Adrenal gland (tissue), 9 donors: ENCODE measurements at regions not wholly inside any gene's neighbourhood (a gene's known extent, or its start where the extent isn't known, plus 50 kb on each side); places are given as distances from the start of the nearest gene placed in this dataset.

Source experiments
- DNase-seq, 7 donors: peaks; one replicate each; pipeline ENCODE4 v3.0.0-alpha.2; 2019 to 2020
- H3K27ac ChIP-seq, 5 donors: fragments of 200-600 bp; sonication (generic) in 4 of 5; 1 replicate in 3 of 5; 2 replicates in 2 of 5; pipeline versions ENCODE4 v1.5.1 to v1.8.0; 2016 to 2020; ENCODE audit warnings: mild to moderate bottlenecking in 1 of 5
- H3K27me3 ChIP-seq: fragments of 200-600 bp; 2 replicates; pipeline ENCODE4 v1.8.0; 2021
- H3K36me3 ChIP-seq, 2 donors: fragments of 200-600 bp; replicated peaks in 1 of 2; 1 replicate in 1 of 2; 2 replicates in 1 of 2; pipeline versions ENCODE4 v1.5.1 to v1.8.0; 2018 to 2022
- H3K4me1 ChIP-seq, 2 donors: fragments of 200-600 bp; replicated peaks in 1 of 2; 1 replicate in 1 of 2; 2 replicates in 1 of 2; pipeline versions ENCODE4 v1.5.1 to v1.8.0; 2018 to 2021
- H3K4me3 ChIP-seq, 4 donors: fragments of 200-600 bp; sonication (generic) in 3 of 4; one replicate each; pipeline ENCODE4 v1.5.1; 2016 to 2018
- H3K9me3 ChIP-seq, 3 donors: fragments of 200-600 bp; sonication (generic) in 1 of 3; replicated peaks in 1 of 3; 1 replicate in 2 of 3; 2 replicates in 1 of 3; pipeline versions ENCODE4 v1.5.1 to v1.8.0; 2016 to 2021
- POLR2A ChIP-seq, 2 donors: fragments of 450-650 bp; IDR thresholded peaks; one replicate each; pipeline ENCODE4 v1.6.1; 2017; ENCODE audit warnings: antibody characterized with exemption in 2 of 2, mild to moderate bottlenecking in 2 of 2, moderate library complexity in 1 of 2
- WGBS, 4 donors: extraction: QIAGEN DNeasy Blood & Tissue Kit in 2 of 4; methylation state at CpG; one replicate each; pipeline versions ENCODE4 v1.1.5 to v1.1.7; 2013 to 2017; 5-methylcytosine and 5-hydroxymethylcytosine counted together
- intact Hi-C, 2 donors: fragments of 100-400 bp; cut with DNase I; formaldehyde crosslinking; loops; one replicate each; pipeline versions ENCODE4 v1.14.1 to v1.15.0; 2022 to 2023
- TF ChIP-seq, protein P1 (sequence below), 6 experiments: fragments of 450-650 bp in 4 of 6; fragments of 200-600 bp in 2 of 6; sonication (generic) in 1 of 6; IDR thresholded peaks; 1 replicate in 5 of 6; 2 replicates in 1 of 6; pipeline versions ENCODE4 v1.5.1 to v1.8.0; 2016 to 2021; ENCODE audit warnings: antibody characterized with exemption in 6 of 6, mild to moderate bottlenecking in 2 of 6, moderate library complexity in 1 of 6
- donor health status: healthy with polysubstance abuse.
- donor health status: Bipolar disorder and iron deficiency.
- donor health status: DM: yes; HTN: yes; CAD: no.
- donor health status: DM: no; HTN: no; CAD: no.
- donor health status: DM: no; HTN: no; CAD: no.

DNA sequence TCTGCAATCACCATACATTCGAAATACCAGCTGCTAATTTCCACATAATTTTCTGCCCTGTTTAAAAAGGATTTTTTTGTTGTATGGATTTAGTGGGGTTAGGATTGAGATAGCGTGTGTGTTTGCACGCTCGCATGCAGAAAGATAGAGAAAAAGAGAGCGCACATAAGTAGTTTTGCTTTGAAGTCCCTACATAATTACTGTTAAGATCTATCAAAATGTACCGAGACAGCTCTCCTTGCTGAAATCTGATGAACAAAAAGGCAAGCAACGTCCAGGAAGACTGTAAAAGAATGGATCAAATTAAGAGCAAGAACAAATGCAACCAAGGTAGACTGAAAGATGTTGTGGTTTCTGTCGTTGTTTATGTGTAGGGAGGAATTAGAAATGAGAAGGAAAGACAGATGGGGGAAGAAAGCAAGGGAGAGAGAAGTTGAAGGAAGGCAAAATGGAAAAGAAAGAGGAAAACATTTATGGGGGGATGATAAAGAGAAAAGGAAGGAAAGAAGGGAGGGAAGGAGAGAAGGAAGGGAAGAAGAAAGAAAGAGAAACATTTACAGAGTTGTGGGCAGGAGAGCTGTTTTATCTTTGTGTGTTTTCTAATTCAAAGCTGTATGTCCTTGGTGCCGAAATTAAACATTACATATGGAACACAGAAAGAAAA, 522.3 kb downstream of the MED13L start:
- Histone ChIP-seq H3K27ac (peak overlapping the region in 4 of 5 donors; percentile 4 to 54 (median 38)), H3K27me3 (no peaks in the 10 kb centered on the region), H3K9me3 (no peaks in the 10 kb centered on the region), H3K4me1 (peaks cover 6 to 16% of the 10 kb centered on the region in 2 donors), H3K4me3 (peak overlapping the region in 1 of 4 donors; percentile 34), H3K36me3 (no peaks in the 10 kb centered on the region)
- WGBS, 4 donors: 58 to 62% (median 59%) methylated on average over 9 of the region's 9 CpGs
- intact Hi-C loops: loop anchor here in 1 of 2 donors (10.0 kb wide), 1 partner anchor 1130 kb away; no protein-coding TSS in a partner anchor
- no peak for DNase-seq
- TF ChIP-seq POLR2A (IDR thresholded peaks at IDR 0.05): no peak
- TF ChIP-seq, protein P1, sequence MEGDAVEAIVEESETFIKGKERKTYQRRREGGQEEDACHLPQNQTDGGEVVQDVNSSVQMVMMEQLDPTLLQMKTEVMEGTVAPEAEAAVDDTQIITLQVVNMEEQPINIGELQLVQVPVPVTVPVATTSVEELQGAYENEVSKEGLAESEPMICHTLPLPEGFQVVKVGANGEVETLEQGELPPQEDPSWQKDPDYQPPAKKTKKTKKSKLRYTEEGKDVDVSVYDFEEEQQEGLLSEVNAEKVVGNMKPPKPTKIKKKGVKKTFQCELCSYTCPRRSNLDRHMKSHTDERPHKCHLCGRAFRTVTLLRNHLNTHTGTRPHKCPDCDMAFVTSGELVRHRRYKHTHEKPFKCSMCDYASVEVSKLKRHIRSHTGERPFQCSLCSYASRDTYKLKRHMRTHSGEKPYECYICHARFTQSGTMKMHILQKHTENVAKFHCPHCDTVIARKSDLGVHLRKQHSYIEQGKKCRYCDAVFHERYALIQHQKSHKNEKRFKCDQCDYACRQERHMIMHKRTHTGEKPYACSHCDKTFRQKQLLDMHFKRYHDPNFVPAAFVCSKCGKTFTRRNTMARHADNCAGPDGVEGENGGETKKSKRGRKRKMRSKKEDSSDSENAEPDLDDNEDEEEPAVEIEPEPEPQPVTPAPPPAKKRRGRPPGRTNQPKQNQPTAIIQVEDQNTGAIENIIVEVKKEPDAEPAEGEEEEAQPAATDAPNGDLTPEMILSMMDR (IDR thresholded peaks at IDR 0.05): no peak

- TF ChIP-seq POLR2A (IDR thresholded peaks at IDR 0.05): no peak
- TF ChIP-seq, protein P1 (IDR thresholded peaks at IDR 0.05): peak; percentile 47 to 84 (median 74)
- no peaks in the 10 kb centered on the region for H3K36me3 ChIP-seq
- intact Hi-C loops: loop anchor here (5.0 to 10.0 kb wide), 2 partner anchors 1091 to 1128 kb away; no protein-coding TSS in a partner anchor
- no peaks in the 10 kb centered on the region for H3K27me3 ChIP-seq
- no peaks in the 10 kb centered on the region for H3K9me3 ChIP-seq
- no peak overlapping the region for H3K4me3 ChIP-seq
- WGBS, 4 donors: 54 to 60% (median 58%) methylated on average over 5 of the region's 5 CpGs
- H3K4me1 ChIP-seq: peaks cover 6 to 16% of the 10 kb centered on the region in 2 donors
- peak overlapping the region in 1 of 5 donors; percentile 11 for H3K27ac ChIP-seq
- peak; percentile 57 to 79 (median 66) for DNase-seq
These were observed 524.4 kb downstream of the MED13L start for GRCh38 chr12:115752913-115753726.

DNA sequence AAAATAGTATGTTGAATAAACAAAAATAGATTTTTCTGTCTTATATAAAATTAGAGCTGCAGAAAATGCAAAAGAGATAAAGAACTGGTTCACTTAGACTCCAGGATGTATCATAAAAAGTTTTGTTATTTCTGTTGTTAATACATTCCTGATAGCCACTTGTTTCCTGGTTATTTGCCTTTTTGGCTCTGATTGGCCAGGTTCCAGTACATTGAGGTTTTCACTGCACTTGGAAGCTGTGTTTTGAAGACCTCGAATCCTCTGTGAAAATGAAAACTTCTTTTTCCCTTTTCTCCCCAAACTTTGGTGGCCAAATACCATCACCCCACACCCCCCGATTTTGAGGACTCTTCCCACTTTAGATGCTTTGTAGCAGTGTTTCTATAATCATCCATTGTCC, 525.3 kb downstream of the MED13L start:
- no peak overlapping the region for H3K4me3 ChIP-seq
- WGBS, 4 donors: 50 to 60% (median 57%) methylated on average over 2 of the region's 2 CpGs
- intact Hi-C loops: loop anchor here (5.0 to 10.0 kb wide), 2 partner anchors 1090 to 1127 kb away; no protein-coding TSS in a partner anchor
- peak in 1 of 7 donors; percentile 8 for DNase-seq
- no peaks in the 10 kb centered on the region for H3K27me3 ChIP-seq
- H3K9me3 ChIP-seq: no peaks in the 10 kb centered on the region
- peak overlapping the region in 1 of 5 donors; percentile 11 for H3K27ac ChIP-seq
- no peaks in the 10 kb centered on the region for H3K36me3 ChIP-seq
- H3K4me1 ChIP-seq: peaks cover 6 to 16% of the 10 kb centered on the region in 2 donors
- TF ChIP-seq, protein P1 (IDR thresholded peaks at IDR 0.05): no peak
- no peak for TF ChIP-seq POLR2A (IDR thresholded peaks at IDR 0.05)

DNA sequence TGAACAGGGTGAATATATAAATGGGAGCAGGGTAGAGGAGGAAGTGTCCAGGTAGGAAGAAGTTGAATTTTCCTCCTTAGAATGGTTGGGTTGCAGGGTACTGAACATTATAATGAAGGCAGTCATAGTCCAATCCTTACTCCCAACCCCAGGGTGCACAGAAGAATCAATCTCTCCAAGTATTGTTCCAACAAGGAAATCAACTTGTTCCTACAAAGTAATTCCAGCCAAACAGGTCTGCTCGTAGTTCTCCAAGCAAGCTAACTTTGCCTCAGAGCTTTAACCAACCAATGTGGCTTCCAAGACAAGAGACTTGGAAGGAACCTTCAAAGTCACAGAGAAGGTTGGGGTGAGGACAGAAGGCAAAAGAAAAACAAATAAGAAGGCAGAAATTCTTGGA, 527.2 kb downstream of the MED13L start:
- no peak for TF ChIP-seq POLR2A (IDR thresholded peaks at IDR 0.05)
- TF ChIP-seq, protein P1 (IDR thresholded peaks at IDR 0.05): no peak
- DNase-seq: no peak
- intact Hi-C loops: loop anchor here (5.0 to 10.0 kb wide), 2 partner anchors 1088 to 1126 kb away; no protein-coding TSS in a partner anchor
- H3K4me3 ChIP-seq: no peak overlapping the region
- H3K36me3 ChIP-seq: no peaks in the 10 kb centered on the region
- 83 to 94% (median 88%) methylated on average over 1 of the region's 1 CpG for WGBS, 4 donors
- H3K27me3 ChIP-seq: no peaks in the 10 kb centered on the region
- no peaks in the 10 kb centered on the region for H3K9me3 ChIP-seq
- H3K27ac ChIP-seq: no peak overlapping the region
- peaks cover 6 to 16% of the 10 kb centered on the region in 2 donors for H3K4me1 ChIP-seq
